Right lobe of liver (tissue), 4 donors: ENCODE measurements at regions not wholly inside any gene's neighbourhood (a gene's known extent, or its start where the extent isn't known, plus 50 kb on each side); places are given as distances from the start of the nearest gene placed in this dataset.

ENCODE experiments used
- POLR2A ChIP-seq: fragments of 450-650 bp; IDR thresholded peaks from one replicate; pipeline ENCODE4 v1.6.1; 2017; ENCODE audit warnings: antibody characterized with exemption, mild to moderate bottlenecking
- TF ChIP-seq, protein P1 (sequence below), 4 donors: fragments of 200-600 bp in 3 of 4; fragments of 450-650 bp in 1 of 4; IDR thresholded peaks; one replicate each; pipeline versions ENCODE4 v1.5.1 to v1.8.0; 2016 to 2022; ENCODE audit warnings: antibody characterized with exemption in 4 of 4, mild to moderate bottlenecking in 2 of 4
- donor health status: DM: no; HTN: no; CAD: no.
- donor health status: DM: no; HTN: no; CAD: no.
- donor health status: DM: no; HTN: yes; CAD: no.

DNA sequence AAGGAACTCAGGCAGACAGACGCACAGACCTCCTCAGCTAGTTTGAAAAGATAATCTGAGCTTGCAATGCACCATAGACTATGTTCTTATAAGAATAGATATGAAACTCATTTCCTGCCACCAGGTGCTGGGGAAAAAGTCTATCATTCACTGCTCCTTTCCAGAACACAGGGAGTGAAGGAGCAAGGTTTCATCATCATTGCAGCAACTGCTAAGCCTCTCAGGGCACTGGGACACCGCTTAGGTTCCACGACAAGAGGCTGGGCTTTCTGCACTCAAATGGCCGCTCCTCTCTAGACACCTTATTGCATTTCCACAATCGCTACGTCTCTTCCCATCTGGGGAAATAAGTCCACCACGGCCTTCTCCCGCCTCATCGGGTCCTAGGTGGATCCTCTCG lies 418.5 kb upstream of the JARID2 start:
- TF ChIP-seq, protein P1, sequence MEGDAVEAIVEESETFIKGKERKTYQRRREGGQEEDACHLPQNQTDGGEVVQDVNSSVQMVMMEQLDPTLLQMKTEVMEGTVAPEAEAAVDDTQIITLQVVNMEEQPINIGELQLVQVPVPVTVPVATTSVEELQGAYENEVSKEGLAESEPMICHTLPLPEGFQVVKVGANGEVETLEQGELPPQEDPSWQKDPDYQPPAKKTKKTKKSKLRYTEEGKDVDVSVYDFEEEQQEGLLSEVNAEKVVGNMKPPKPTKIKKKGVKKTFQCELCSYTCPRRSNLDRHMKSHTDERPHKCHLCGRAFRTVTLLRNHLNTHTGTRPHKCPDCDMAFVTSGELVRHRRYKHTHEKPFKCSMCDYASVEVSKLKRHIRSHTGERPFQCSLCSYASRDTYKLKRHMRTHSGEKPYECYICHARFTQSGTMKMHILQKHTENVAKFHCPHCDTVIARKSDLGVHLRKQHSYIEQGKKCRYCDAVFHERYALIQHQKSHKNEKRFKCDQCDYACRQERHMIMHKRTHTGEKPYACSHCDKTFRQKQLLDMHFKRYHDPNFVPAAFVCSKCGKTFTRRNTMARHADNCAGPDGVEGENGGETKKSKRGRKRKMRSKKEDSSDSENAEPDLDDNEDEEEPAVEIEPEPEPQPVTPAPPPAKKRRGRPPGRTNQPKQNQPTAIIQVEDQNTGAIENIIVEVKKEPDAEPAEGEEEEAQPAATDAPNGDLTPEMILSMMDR (IDR thresholded peaks at IDR 0.05) = no peak
- no peak for TF ChIP-seq POLR2A
